AG04449 (cell line): ENCODE measurements at regions not wholly inside any gene's neighbourhood (a gene's known extent, or its start where the extent isn't known, plus 50 kb on each side); places are given as distances from the start of the nearest gene placed in this dataset.

Source experiments
- CTCF ChIA-PET: fragments of 350-600 bp; formaldehyde crosslinking; extraction: SDS; loops from one replicate; lab custom pipeline; 2021; ENCODE audit warnings: antibody characterized with exemption; lab: Yijun Ruan, JAX
- POLR2A ChIA-PET: fragments of 400-600, 350-600 bp; formaldehyde crosslinking; extraction: SDS; loops from one replicate; lab custom pipeline; 2020; ENCODE audit warnings: antibody characterized with exemption, inconsistent platforms; lab: Yijun Ruan, JAX
- DNase-seq: peaks from one replicate; pipeline ENCODE4 v3.0.0-alpha.2; 2010; ENCODE audit warnings: low read depth, low spot score
- H3K4me3 ChIP-seq: 2 replicates; pipeline ENCODE4 v1.5.1; 2011; ENCODE audit warnings: low read depth, mild to moderate bottlenecking, control low read depth, low read length
- TF ChIP-seq, protein P1 (sequence below): IDR thresholded peaks from one replicate; pipeline ENCODE4 v1.5.1; 2011; ENCODE audit warnings: mild to moderate bottlenecking, moderate library complexity, low read length, control low read depth, inconsistent platforms; ENCODE audit not compliant: insufficient read depth; ENCODE audit errors: missing control alignments

DNA sequence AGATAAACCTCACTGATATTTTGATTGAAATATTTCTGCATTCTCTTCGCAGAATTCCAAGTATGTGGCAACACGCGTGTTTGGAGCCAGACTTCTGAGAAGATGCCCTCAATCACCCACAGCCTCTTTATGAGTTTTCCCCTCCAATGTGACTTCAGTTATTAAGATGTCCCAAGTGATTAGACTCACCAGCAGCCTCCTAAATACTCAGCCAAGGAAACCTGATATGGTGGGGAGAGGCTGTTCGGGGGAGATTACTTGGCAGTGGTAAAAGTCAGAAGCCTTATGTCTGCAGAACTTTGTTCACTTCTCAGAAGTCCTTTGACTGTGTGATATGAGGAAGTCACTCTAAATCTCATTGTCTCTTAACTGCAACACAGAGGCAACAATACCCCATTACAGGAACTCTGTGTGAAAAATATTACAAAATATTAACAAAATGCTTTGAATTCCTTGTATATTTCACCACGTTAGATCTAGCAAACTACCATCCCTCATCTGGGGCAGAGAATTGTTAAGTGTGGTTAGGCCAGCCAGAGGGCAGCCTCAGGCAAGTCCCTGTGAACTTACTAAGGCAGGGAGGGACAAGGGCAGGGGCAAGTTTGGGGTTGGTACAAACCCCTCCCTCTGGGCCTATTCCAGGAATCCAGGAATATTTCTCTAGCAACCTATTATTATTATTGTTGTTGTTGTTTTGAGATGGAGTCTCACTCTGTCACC is 151.4 kb upstream of the USP9X start:
- no peak overlapping the region for H3K4me3 ChIP-seq
- TF ChIP-seq, protein P1, sequence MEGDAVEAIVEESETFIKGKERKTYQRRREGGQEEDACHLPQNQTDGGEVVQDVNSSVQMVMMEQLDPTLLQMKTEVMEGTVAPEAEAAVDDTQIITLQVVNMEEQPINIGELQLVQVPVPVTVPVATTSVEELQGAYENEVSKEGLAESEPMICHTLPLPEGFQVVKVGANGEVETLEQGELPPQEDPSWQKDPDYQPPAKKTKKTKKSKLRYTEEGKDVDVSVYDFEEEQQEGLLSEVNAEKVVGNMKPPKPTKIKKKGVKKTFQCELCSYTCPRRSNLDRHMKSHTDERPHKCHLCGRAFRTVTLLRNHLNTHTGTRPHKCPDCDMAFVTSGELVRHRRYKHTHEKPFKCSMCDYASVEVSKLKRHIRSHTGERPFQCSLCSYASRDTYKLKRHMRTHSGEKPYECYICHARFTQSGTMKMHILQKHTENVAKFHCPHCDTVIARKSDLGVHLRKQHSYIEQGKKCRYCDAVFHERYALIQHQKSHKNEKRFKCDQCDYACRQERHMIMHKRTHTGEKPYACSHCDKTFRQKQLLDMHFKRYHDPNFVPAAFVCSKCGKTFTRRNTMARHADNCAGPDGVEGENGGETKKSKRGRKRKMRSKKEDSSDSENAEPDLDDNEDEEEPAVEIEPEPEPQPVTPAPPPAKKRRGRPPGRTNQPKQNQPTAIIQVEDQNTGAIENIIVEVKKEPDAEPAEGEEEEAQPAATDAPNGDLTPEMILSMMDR = no peak
- ChIA-PET CTCF (interaction anchor here (1.1 to 1.4 kb wide), 2 partner anchors 9 to 182 kb away, joined by 3 to 6 read pairs; no protein-coding TSS in a partner anchor), POLR2A (no interaction called here)
- no peak for DNase-seq

DNA sequence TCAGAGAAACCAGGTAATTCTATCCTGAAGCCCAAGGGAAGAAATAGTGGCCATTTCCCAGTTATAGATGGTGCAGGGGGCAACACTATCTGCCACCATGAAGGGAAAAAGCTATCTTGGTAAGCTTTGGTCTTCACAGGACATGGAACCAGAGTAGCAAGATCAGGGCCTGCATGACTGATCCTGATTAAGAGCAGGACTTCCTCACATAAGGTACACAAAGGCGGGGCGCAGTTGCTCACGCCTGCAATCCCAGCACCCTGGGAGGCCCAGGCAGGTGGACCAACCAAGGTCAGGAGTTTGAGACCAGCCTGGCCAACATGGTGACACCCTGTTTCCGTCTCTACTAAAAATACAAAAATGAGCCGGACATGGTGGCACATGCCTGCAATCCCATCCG is 148.4 kb upstream of the USP9X start:
- CTCF ChIA-PET = no interaction called here
- POLR2A ChIA-PET = no interaction called here

DNA sequence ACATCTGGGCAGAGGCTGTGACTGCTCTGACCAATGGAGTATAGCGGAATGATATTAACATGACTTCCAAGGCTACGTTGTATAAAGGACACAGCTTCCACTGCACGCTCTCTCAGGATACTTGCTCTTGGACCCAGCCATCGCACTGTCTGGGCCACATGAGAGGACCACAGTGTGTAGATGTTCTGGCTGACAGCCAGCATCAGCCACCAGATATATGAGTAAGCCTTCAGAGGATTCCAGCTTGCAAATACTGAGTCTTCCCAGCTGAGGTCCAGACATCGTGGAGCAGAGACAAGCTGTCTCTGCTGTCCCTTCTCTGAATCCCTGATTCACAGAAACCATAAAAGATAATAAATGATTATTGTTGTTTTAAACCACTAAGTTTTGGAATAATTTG is 146.8 kb upstream of the USP9X start:
- TF ChIP-seq, protein P1 = no peak
- ChIA-PET POLR2A (no interaction called here), CTCF (interaction anchor here (0.9 kb wide), 1 partner anchor 8 kb away, joined by 3 read pairs; no protein-coding TSS in a partner anchor)
- no peak overlapping the region for H3K4me3 ChIP-seq
- no peak for DNase-seq

More for the DNA sequence above, 148.4 kb upstream of the USP9X start:
- TF ChIP-seq, protein P1 = no peak
- H3K4me3 ChIP-seq = no peak overlapping the region
- no peak for DNase-seq

DNA sequence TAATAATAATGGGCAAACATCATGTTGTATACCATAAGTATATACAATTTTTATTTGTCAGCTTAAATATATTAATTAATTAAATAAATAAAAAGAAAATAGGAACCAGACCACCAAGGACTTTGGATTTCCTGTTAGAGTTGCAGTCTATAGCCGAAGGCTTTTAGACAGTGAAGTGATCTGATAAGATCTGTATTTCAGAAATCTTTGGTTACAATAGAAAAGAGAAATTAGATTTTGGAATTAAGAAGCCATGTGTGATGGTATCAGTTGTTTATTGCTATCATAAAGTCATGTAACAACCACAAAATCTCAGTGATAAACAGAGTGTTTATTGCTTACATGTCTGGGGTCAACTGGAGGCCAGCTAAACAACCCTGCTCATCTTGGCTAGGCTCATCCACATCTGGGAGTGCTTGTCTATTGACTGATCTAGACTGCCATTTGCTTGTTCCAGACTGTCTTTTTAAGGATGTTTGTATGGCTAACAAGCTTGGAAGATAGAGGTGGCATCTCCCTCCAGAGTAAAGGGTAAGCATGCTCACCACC is 142.1 kb upstream of the USP9X start:
- TF ChIP-seq, protein P1 = no peak
- DNase-seq = no peak
- ChIA-PET CTCF (interaction anchor here (1.2 kb wide), 1 partner anchor 10 kb away, joined by 3 read pairs; no protein-coding TSS in a partner anchor), POLR2A (no interaction called here)
- H3K4me3 ChIP-seq = no peak overlapping the region

DNA sequence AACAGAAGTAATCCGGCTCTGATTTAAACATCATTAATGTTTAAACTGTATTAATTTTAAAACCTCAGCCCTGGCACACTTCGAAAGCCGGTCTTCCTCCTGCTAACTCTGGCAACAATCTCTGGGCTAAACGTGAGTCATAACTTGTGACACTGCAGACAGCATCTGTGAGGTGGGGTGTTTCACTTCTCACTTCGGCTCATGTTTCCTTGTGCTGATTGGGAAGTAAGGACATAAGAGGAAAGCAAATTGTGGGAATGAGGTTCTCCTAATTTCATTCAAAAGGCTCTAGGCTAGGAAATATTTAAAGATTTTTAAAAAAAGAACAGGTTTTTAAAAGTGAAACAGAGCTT is 139.9 kb upstream of the USP9X start:
- H3K4me3 ChIP-seq = no peak overlapping the region
- ChIA-PET CTCF (no interaction called here), POLR2A (no interaction called here)
- TF ChIP-seq, protein P1 = no peak
- DNase-seq = no peak

DNA sequence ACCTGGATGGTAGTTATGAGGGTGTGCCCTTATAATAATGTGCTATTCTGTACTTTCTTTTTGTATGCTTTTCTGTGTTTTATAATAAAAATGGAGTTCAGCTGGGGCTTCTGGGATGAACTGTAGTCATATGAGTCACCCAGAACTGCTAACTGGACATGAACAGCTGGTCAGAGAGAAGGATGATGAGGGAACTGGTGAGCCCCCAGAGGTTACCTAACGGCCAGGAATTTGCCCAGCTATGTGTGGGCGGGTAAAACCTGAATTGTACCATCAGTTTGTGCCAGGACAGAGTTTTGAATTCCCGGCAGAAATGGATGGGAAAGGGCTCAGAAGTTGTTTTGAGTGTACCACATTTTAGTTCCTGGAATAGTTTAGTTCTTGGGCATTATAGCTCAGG is 138.0 kb upstream of the USP9X start:
- DNase-seq = no peak
- CTCF ChIA-PET = interaction anchor here (0.6 kb wide), 1 partner anchor 295 kb away, joined by 3 read pairs; no protein-coding TSS in a partner anchor
- TF ChIP-seq, protein P1 = no peak
- H3K4me3 ChIP-seq = no peak overlapping the region
- POLR2A ChIA-PET = interaction anchor here (0.6 kb wide), 1 partner anchor 11 kb away, joined by 3 read pairs; no protein-coding TSS in a partner anchor
